Karpas-422 (cell line): ENCODE measurements at regions not wholly inside any gene's neighbourhood (a gene's known extent, or its start where the extent isn't known, plus 50 kb on each side); places are given as distances from the start of the nearest gene placed in this dataset.

ENCODE experiments used
- DNase-seq: peaks from one replicate; pipeline ENCODE4 v3.0.0-alpha.2; 2015
- H2AFZ ChIP-seq: fragments of 200-600 bp; sonication (generic); 2 replicates; pipeline ENCODE4 v1.6.1; 2014; ENCODE audit warnings: antibody characterized with exemption, low read length, mixed read lengths
- H3K27ac ChIP-seq: fragments of 200-600 bp; sonication (generic); 2 replicates; pipeline ENCODE4 v1.5.1; 2014; ENCODE audit warnings: mild to moderate bottlenecking, low read length, moderate library complexity
- H3K27me3 ChIP-seq: fragments of 200-600 bp; sonication (generic); 2 replicates; pipeline ENCODE4 v1.6.1; 2014; ENCODE audit warnings: low read length, mixed read lengths
- H3K36me3 ChIP-seq: fragments of 200-600 bp; sonication (generic); 2 replicates; pipeline ENCODE4 v1.6.1; 2014; ENCODE audit warnings: low read length, mixed read lengths; ENCODE audit not compliant: insufficient read depth
- H3K4me1 ChIP-seq: fragments of 200-600 bp; sonication (generic); 2 replicates; pipeline ENCODE4 v1.6.1; 2014; ENCODE audit warnings: mild to moderate bottlenecking, low read length, mixed read lengths
- H3K4me2 ChIP-seq: fragments of 200-600 bp; sonication (generic); 2 replicates; pipeline ENCODE4 v1.6.1; 2014; ENCODE audit warnings: low read length, low read depth, mild to moderate bottlenecking; ENCODE audit not compliant: poor library complexity, severe bottlenecking
- H3K4me3 ChIP-seq: fragments of 200-600 bp; sonication (generic); 2 replicates; pipeline ENCODE4 v1.5.1; 2014; ENCODE audit warnings: mild to moderate bottlenecking, antibody characterized with exemption, low read length, mixed read lengths
- H3K79me2 ChIP-seq: fragments of 200-600 bp; sonication (generic); 2 replicates; pipeline ENCODE4 v1.6.1; 2014; ENCODE audit warnings: mild to moderate bottlenecking, low read length, mixed read lengths
- H3K9ac ChIP-seq: fragments of 200-600 bp; sonication (generic); 2 replicates; pipeline ENCODE4 v1.6.0; 2014; ENCODE audit warnings: low read length
- H3K9me2 ChIP-seq: fragments of 200-600 bp; sonication (generic), shearing (Covaris generic); replicated peaks from 2 replicates; pipeline ENCODE4 v1.6.0; 2014; ENCODE audit warnings: mild to moderate bottlenecking, low read length, moderate library complexity; ENCODE audit not compliant: insufficient read depth
- H3K9me3 ChIP-seq: fragments of 300-700, 200-600 bp; sonication (generic); 2 replicates; pipeline ENCODE4 v1.6.1; 2014; ENCODE audit warnings: low read length, mixed read lengths
- H4K20me1 ChIP-seq: fragments of 200-600 bp; sonication (generic); 2 replicates; pipeline ENCODE4 v1.6.1; 2014; ENCODE audit warnings: mild to moderate bottlenecking, antibody characterized with exemption, low read length, low read depth; ENCODE audit not compliant: insufficient read depth

- Histone ChIP-seq H3K9me2 (no peaks in the 10 kb centered on the region), H3K27ac (no peak overlapping the region), H3K9ac (no peak overlapping the region), H3K4me1 (no peaks in the 10 kb centered on the region), H3K27me3 (no peaks in the 10 kb centered on the region), H2AFZ (no peak overlapping the region), H3K4me2 (no peak overlapping the region), H3K9me3 (no peaks in the 10 kb centered on the region), H4K20me1 (no peaks in the 10 kb centered on the region), H3K4me3 (no peak overlapping the region), H3K79me2 (no peaks in the 10 kb centered on the region), H3K36me3 (no peaks in the 10 kb centered on the region)
- peak; percentile 77 for DNase-seq
Observed at GRCh38 chrX:36908801-36909675, 99.1 kb upstream of the FAM47C start.

GRCh38 chrX:36909676-36910030 lies 98.5 kb upstream of the FAM47C start:
- no peak overlapping the region for H2AFZ ChIP-seq
- no peaks in the 10 kb centered on the region for H3K9me3 ChIP-seq
- H3K4me2 ChIP-seq: no peak overlapping the region
- H3K4me1 ChIP-seq: no peaks in the 10 kb centered on the region
- H3K36me3 ChIP-seq: no peaks in the 10 kb centered on the region
- H3K9me2 ChIP-seq: no peaks in the 10 kb centered on the region
- no peaks in the 10 kb centered on the region for H3K79me2 ChIP-seq
- no peaks in the 10 kb centered on the region for H4K20me1 ChIP-seq
- H3K27ac ChIP-seq: no peak overlapping the region
- DNase-seq: no peak
- no peak overlapping the region for H3K9ac ChIP-seq
- no peak overlapping the region for H3K4me3 ChIP-seq
- H3K27me3 ChIP-seq: no peaks in the 10 kb centered on the region

GRCh38 chrX:36913551-36913950 lies 94.6 kb upstream of the FAM47C start:
- Histone ChIP-seq H2AFZ (no peak overlapping the region), H3K9ac (no peak overlapping the region)

GRCh38 chrX:36916941-36917340 lies 91.2 kb upstream of the FAM47C start:
- no peaks in the 10 kb centered on the region for H4K20me1 ChIP-seq
- no peak overlapping the region for H3K9ac ChIP-seq
- no peak overlapping the region for H2AFZ ChIP-seq
- no peaks in the 10 kb centered on the region for H3K27me3 ChIP-seq
- no peaks in the 10 kb centered on the region for H3K36me3 ChIP-seq
- no peaks in the 10 kb centered on the region for H3K9me2 ChIP-seq
- H3K4me3 ChIP-seq: no peak overlapping the region
- no peaks in the 10 kb centered on the region for H3K9me3 ChIP-seq
- no peaks in the 10 kb centered on the region for H3K4me1 ChIP-seq
- H3K4me2 ChIP-seq: no peak overlapping the region
- no peaks in the 10 kb centered on the region for H3K79me2 ChIP-seq
- H3K27ac ChIP-seq: no peak overlapping the region
- no peak for DNase-seq

More at GRCh38 chrX:36913551-36913950, 94.6 kb upstream of the FAM47C start:
- H3K4me2 ChIP-seq: no peak overlapping the region
- no peaks in the 10 kb centered on the region for H3K4me1 ChIP-seq
- no peaks in the 10 kb centered on the region for H3K9me3 ChIP-seq
- H3K79me2 ChIP-seq: no peaks in the 10 kb centered on the region
- H3K36me3 ChIP-seq: no peaks in the 10 kb centered on the region
- no peaks in the 10 kb centered on the region for H4K20me1 ChIP-seq
- no peak overlapping the region for H3K27ac ChIP-seq
- DNase-seq: no peak
- H3K9me2 ChIP-seq: no peaks in the 10 kb centered on the region
- H3K27me3 ChIP-seq: no peaks in the 10 kb centered on the region
- no peak overlapping the region for H3K4me3 ChIP-seq

- Histone ChIP-seq H2AFZ (no peak overlapping the region), H3K4me2 (no peak overlapping the region), H3K4me1 (no peaks in the 10 kb centered on the region), H4K20me1 (no peaks in the 10 kb centered on the region), H3K4me3 (no peak overlapping the region), H3K9me2 (no peaks in the 10 kb centered on the region), H3K9ac (no peak overlapping the region), H3K27ac (no peak overlapping the region), H3K27me3 (no peaks in the 10 kb centered on the region), H3K36me3 (no peaks in the 10 kb centered on the region), H3K79me2 (no peaks in the 10 kb centered on the region), H3K9me3 (peaks cover 8% of the 10 kb centered on the region)
- DNase-seq: no peak
Observed at GRCh38 chrX:36927712-36928111, 80.5 kb upstream of the FAM47C start.

- DNase-seq: no peak
- Histone ChIP-seq H3K9me3 (peaks cover 8% of the 10 kb centered on the region), H3K27me3 (no peaks in the 10 kb centered on the region), H3K4me2 (no peak overlapping the region), H4K20me1 (no peaks in the 10 kb centered on the region), H2AFZ (no peak overlapping the region), H3K4me3 (no peak overlapping the region), H3K36me3 (no peaks in the 10 kb centered on the region), H3K4me1 (no peaks in the 10 kb centered on the region), H3K9me2 (no peaks in the 10 kb centered on the region), H3K9ac (no peak overlapping the region), H3K27ac (no peak overlapping the region), H3K79me2 (no peaks in the 10 kb centered on the region)
Observed at GRCh38 chrX:36930491-36930890, 77.7 kb upstream of the FAM47C start.

GRCh38 chrX:36947214-36947613 lies 61.0 kb upstream of the FAM47C start:
- no peak overlapping the region for H3K4me2 ChIP-seq
- H3K9ac ChIP-seq: no peak overlapping the region
- H3K27me3 ChIP-seq: no peaks in the 10 kb centered on the region
- H4K20me1 ChIP-seq: no peaks in the 10 kb centered on the region
- H3K36me3 ChIP-seq: no peaks in the 10 kb centered on the region
- H3K9me2 ChIP-seq: no peaks in the 10 kb centered on the region
- no peaks in the 10 kb centered on the region for H3K4me1 ChIP-seq
- H3K27ac ChIP-seq: no peak overlapping the region
- DNase-seq: no peak
- H2AFZ ChIP-seq: no peak overlapping the region
- H3K9me3 ChIP-seq: no peaks in the 10 kb centered on the region
- no peak overlapping the region for H3K4me3 ChIP-seq
- no peaks in the 10 kb centered on the region for H3K79me2 ChIP-seq

GRCh38 chrX:36950495-36951253 lies 57.5 kb upstream of the FAM47C start:
- H3K9me3 ChIP-seq: no peaks in the 10 kb centered on the region
- H3K9ac ChIP-seq: no peak overlapping the region
- no peaks in the 10 kb centered on the region for H3K79me2 ChIP-seq
- no peaks in the 10 kb centered on the region for H3K4me1 ChIP-seq
- H3K9me2 ChIP-seq: no peaks in the 10 kb centered on the region
- H3K4me3 ChIP-seq: no peak overlapping the region
- H2AFZ ChIP-seq: no peak overlapping the region
- no peak for DNase-seq
- H4K20me1 ChIP-seq: no peaks in the 10 kb centered on the region
- H3K4me2 ChIP-seq: no peak overlapping the region
- no peaks in the 10 kb centered on the region for H3K27me3 ChIP-seq
- no peak overlapping the region for H3K27ac ChIP-seq
- no peaks in the 10 kb centered on the region for H3K36me3 ChIP-seq
